ENCODE measurements at regions not wholly inside any gene's neighbourhood (a gene's known extent, or its start where the extent isn't known, plus 50 kb on each side); places are given as distances from the start of the nearest gene placed in this dataset.

DNA sequence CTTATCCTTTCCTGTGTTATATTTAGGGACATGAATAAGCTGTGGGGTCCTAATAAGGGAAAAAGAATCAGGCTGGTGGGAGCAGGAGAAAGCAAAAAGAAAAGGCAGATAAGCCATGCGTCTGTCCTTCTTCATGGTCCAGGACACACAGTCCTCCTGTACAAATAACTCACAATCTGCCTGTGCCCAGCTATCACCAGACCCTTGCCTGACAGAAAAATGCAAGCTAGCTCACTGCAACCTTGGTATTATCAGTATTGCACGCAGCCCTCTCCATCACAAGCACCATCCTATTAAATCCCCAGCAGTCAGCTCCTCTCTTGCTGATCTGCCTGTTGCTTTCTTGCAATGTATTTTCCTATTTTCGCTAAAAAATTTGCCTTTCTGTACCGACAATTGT lies 78.0 kb downstream of the NEURL3 start:
- no peak overlapping the region for H3K4me3 ChIP-seq (ENCODE audit: low read length)
- TF ChIP-seq, protein P1, sequence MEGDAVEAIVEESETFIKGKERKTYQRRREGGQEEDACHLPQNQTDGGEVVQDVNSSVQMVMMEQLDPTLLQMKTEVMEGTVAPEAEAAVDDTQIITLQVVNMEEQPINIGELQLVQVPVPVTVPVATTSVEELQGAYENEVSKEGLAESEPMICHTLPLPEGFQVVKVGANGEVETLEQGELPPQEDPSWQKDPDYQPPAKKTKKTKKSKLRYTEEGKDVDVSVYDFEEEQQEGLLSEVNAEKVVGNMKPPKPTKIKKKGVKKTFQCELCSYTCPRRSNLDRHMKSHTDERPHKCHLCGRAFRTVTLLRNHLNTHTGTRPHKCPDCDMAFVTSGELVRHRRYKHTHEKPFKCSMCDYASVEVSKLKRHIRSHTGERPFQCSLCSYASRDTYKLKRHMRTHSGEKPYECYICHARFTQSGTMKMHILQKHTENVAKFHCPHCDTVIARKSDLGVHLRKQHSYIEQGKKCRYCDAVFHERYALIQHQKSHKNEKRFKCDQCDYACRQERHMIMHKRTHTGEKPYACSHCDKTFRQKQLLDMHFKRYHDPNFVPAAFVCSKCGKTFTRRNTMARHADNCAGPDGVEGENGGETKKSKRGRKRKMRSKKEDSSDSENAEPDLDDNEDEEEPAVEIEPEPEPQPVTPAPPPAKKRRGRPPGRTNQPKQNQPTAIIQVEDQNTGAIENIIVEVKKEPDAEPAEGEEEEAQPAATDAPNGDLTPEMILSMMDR (conservative IDR thresholded peaks at IDR 0.05; ENCODE audit: low read depth, low read length): no peak
- no peak for DNase-seq (ENCODE audit: low read depth)

DNA sequence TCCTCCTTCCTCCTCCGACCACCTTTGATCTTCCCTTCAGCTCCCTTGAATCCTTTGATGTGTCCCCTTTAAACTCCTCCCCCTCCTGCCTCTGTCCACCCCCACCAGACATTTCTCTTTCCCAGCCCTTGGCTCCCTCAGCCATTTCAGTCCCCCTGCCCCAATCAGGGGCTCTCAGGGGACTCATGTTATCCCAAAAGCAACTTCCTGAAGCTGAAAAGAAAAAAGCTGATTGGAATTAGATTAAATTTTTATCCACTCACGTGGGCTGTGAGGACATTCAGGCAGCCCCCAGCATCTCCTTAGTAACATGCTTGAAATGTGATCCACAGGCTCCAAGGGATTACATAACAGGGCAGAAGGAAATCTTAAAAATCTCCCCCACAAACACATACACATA lies 81.3 kb downstream of the NEURL3 start:
- no peak overlapping the region for H3K4me3 ChIP-seq (ENCODE audit: low read length)
- DNase-seq (ENCODE audit: low read depth): no peak
- TF ChIP-seq, protein P1 (conservative IDR thresholded peaks at IDR 0.05; ENCODE audit: low read depth, low read length): no peak
